Lung (tissue), 11 donors: ENCODE measurements at regions not wholly inside any gene's neighbourhood (a gene's known extent, or its start where the extent isn't known, plus 50 kb on each side); places are given as distances from the start of the nearest gene placed in this dataset.
A peak's percentile ranks its signal among the peaks of the same experiment; 100 is the strongest.

Experiments used
- ATAC-seq: fragments of 200-7000 bp; cut with Tn5 transposase; one replicate; pipeline ENCODE4 v1.9.1; 2020; ENCODE audit warnings: moderate number of reproducible peaks; ENCODE audit not compliant: insufficient read depth, low FRiP score
- DNase-seq, 3 donors: peaks; one replicate each; pipeline ENCODE4 v3.0.0-alpha.2; 2013 to 2017
- H3K27ac ChIP-seq, 2 donors: one replicate each; pipeline ENCODE4 v1.5.1; 2013; ENCODE audit warnings: mild to moderate bottlenecking in 2 of 2, moderate library complexity in 2 of 2, control low read depth in 1 of 2, inconsistent platforms in 1 of 2, low read depth in 1 of 2, low read length in 1 of 2
- H3K27me3 ChIP-seq, 3 donors: one replicate each; pipeline ENCODE4 v1.5.1; 2013; ENCODE audit warnings: low read length in 2 of 3; ENCODE audit not compliant: control insufficient read depth in 3 of 3, insufficient read depth in 3 of 3
- H3K36me3 ChIP-seq, 4 donors: one replicate each; pipeline ENCODE4 v1.5.1; 2013; ENCODE audit warnings: low read length in 4 of 4, mild to moderate bottlenecking in 1 of 4, moderate library complexity in 1 of 4; ENCODE audit not compliant: control insufficient read depth in 4 of 4, insufficient read depth in 4 of 4
- H3K4me1 ChIP-seq, 5 donors: one replicate each; pipeline ENCODE4 v1.5.1; 2013; ENCODE audit warnings: low read length in 5 of 5, mild to moderate bottlenecking in 2 of 5, moderate library complexity in 1 of 5; ENCODE audit not compliant: control insufficient read depth in 5 of 5, insufficient read depth in 5 of 5
- H3K4me3 ChIP-seq: one replicate; pipeline ENCODE4 v1.5.1; 2013; ENCODE audit warnings: mild to moderate bottlenecking, control low read depth, moderate library complexity
- H3K9ac ChIP-seq, 2 donors: one replicate each; pipeline ENCODE4 v1.5.1; 2013; ENCODE audit warnings: low read length in 2 of 2, control low read depth in 1 of 2; ENCODE audit not compliant: insufficient read depth in 1 of 2
- H3K9me3 ChIP-seq, 4 donors: one replicate each; pipeline ENCODE4 v1.5.1; 2013; ENCODE audit warnings: low read length in 3 of 4, mild to moderate bottlenecking in 1 of 4, moderate library complexity in 1 of 4; ENCODE audit not compliant: control insufficient read depth in 4 of 4, insufficient read depth in 3 of 4
- WGBS, 2 donors: extraction: QIAGEN DNeasy Blood & Tissue Kit; methylation state at CpG; one replicate each; pipeline ENCODE4 v1.1.7; 2013; 5-methylcytosine and 5-hydroxymethylcytosine counted together
- TF ChIP-seq, protein P1 (sequence below): IDR thresholded peaks from 2 replicates; pipeline ENCODE4 v1.5.1; 2012; ENCODE audit warnings: mild to moderate bottlenecking; ENCODE audit errors: control extremely low read depth, extremely low read depth
- donor health status: control.
- donor health status: control.
- donor health status: Bipolar disorder and iron deficiency.
- donor health status: healthy.
- donor health status: DM: yes; HTN: yes; CAD: no.

DNA sequence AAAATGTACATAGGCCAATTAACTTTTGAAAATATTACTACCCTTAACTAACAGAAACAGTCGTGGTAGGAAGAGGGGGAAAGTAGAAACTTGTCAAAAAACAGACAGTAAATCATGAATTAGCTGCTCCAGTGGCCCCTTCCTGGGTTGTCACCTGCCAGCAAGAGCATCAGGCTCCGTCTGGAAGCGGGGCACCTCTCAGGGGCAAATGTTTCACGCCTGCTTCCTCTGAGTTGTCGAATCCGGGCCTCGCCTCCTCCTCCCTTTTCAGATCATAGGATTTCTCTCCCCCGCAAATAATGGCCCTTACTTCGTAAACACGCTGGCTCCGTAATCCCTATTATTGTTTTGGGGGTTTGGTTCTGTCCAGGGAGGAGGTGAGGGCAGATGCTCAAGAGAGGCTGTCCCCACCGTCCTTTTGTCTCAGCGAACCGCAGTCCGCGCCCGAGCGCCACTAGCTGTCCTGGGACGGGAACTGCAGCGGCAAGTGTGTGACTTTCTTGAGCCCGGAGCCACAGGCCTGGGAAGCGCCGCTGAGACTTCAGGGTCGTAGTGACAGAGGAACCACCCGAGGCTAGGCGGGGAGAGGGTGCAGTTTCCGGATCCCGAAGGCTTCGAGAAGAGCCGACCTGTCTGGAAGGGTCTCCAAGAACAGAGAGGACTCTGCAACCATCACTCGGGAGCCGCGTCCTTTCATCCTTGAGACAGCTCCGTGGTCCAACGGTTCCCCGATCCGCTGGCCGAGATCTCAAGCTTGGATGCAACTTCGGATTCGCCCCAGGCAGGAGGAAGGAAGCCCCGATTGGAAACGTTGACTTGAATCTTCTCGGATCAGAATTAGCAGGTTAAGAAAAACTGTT, 214.5 kb upstream of the ZNF184 start:
- Histone ChIP-seq H3K27me3 (peaks cover 0 to 34% (median 33%) of the 10 kb centered on the region in 3 donors), H3K36me3 (no peaks in the 10 kb centered on the region), H3K4me1 (peaks cover 0 to 4% (median 0%) of the 10 kb centered on the region in 5 donors), H3K9me3 (peaks cover 0 to 1% (median 0%) of the 10 kb centered on the region in 4 donors), H3K9ac (peak overlapping the region; percentile 18 to 68), H3K27ac (no peak overlapping the region), H3K4me3 (peak overlapping the region; percentile 20)
- 1 to 2% methylated on average over 43 of the region's 43 CpGs for WGBS, 2 donors
- TF ChIP-seq, protein P1, sequence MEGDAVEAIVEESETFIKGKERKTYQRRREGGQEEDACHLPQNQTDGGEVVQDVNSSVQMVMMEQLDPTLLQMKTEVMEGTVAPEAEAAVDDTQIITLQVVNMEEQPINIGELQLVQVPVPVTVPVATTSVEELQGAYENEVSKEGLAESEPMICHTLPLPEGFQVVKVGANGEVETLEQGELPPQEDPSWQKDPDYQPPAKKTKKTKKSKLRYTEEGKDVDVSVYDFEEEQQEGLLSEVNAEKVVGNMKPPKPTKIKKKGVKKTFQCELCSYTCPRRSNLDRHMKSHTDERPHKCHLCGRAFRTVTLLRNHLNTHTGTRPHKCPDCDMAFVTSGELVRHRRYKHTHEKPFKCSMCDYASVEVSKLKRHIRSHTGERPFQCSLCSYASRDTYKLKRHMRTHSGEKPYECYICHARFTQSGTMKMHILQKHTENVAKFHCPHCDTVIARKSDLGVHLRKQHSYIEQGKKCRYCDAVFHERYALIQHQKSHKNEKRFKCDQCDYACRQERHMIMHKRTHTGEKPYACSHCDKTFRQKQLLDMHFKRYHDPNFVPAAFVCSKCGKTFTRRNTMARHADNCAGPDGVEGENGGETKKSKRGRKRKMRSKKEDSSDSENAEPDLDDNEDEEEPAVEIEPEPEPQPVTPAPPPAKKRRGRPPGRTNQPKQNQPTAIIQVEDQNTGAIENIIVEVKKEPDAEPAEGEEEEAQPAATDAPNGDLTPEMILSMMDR, result peak; percentile 51
- ATAC-seq (peak; percentile 87), DNase-seq (peak; percentile 83 to 87 (median 85))

DNA sequence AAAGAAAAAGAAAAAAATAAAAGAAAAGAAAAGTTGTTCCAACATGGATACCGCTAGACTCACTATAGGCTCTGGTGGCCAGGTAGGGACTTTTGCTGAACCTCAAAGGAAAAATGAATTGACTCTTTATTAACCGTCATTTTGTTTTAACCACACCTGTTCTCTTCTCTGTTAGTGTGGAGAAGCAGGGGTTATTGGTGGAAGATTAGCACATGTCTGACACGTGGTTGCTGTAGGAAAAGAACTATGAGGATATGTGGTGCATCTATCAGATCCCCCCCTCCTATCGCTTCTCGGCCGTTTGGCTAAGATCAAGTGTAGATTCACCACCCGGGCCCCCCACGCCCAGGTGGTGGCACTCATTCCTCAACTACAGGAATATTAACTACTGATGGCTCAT, 212.4 kb upstream of the ZNF184 start:
- peaks cover 0 to 48% (median 42%) of the 10 kb centered on the region in 3 donors for H3K27me3 ChIP-seq
- 73 to 81% methylated on average over 8 of the region's 8 CpGs for WGBS, 2 donors
- DNase-seq, result no peak
- no peak overlapping the region for H3K27ac ChIP-seq
- peaks cover 0 to 4% (median 0%) of the 10 kb centered on the region in 4 donors for H3K9me3 ChIP-seq
- ATAC-seq, result no peak
- peaks cover 0 to 5% (median 0%) of the 10 kb centered on the region in 5 donors for H3K4me1 ChIP-seq
- TF ChIP-seq, protein P1, result no peak
- no peaks in the 10 kb centered on the region for H3K36me3 ChIP-seq
- H3K4me3 ChIP-seq, result no peak overlapping the region
- no peak overlapping the region for H3K9ac ChIP-seq

DNA sequence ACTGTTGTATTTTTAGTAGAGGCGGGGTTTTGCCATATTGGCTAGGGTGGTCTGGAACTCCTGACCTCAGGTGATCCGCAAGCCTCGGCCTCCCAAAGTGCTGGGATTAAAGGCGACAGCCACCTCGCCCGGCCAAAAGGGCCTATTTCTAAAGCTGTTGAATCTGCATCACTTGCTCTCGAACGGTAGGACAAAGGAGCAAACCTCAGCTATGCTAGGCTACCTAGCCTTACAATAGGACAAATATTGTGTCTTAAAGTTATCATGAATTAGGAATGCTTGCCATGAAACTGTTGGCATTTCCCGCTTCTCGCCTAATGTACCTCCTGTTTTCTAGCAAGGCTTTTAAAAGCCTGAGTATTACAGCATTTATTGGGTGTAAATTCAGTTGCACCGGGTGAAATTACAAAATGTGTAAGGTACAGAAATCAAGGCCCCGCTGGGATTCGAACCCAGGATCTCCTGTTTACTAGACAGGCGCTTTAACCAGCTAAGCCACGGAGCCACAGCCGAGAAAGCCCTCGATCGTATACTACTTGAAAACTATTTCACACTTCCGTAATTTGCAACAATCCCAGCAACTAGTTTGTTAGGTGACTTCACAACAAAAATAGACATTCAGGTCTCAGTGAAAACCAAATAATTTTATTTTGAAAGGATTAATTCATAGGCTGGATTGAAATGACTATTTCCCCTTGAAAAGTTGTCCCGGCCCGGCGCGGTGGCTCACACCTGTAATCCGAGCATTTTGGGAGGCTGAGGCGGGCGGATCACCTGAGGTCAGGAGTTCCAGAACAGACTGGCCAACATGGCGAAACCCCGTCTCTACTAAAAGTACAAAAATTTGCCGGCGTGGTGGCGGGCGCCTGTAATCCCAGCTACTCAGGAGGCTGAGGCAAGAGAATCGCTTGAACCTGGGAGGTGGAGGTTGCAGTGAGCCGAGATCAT, 211.6 kb upstream of the ZNF184 start:
- Histone ChIP-seq H3K9ac (no peak overlapping the region), H3K27me3 (peaks cover 0 to 55% (median 48%) of the 10 kb centered on the region in 3 donors), H3K4me1 (peaks cover 0 to 9% (median 0%) of the 10 kb centered on the region in 5 donors), H3K4me3 (no peak overlapping the region), H3K9me3 (peaks cover 0 to 8% (median 0%) of the 10 kb centered on the region in 4 donors), H3K27ac (no peak overlapping the region), H3K36me3 (no peaks in the 10 kb centered on the region)
- no peak for ATAC-seq
- 39 to 41% methylated on average over 34 of the region's 34 CpGs for WGBS, 2 donors
- TF ChIP-seq, protein P1, result no peak
- peak; percentile 46 to 52 (median 51) for DNase-seq
